Epithelial cell of esophagus (primary cell): ENCODE measurements at regions not wholly inside any gene's neighbourhood (a gene's known extent, or its start where the extent isn't known, plus 50 kb on each side); places are given as distances from the start of the nearest gene placed in this dataset.

ENCODE experiments used
- DNase-seq: peaks from one replicate; pipeline ENCODE4 v3.0.0; 2010; ENCODE audit warnings: low read depth
- H3K4me3 ChIP-seq: 2 replicates; pipeline ENCODE4 v1.5.1; 2011; ENCODE audit warnings: mild to moderate bottlenecking, low read length, control low read depth
- TF ChIP-seq, protein P1 (sequence below): IDR thresholded peaks from 2 replicates; pipeline ENCODE4 v1.5.1; 2011; ENCODE audit warnings: low read depth, mild to moderate bottlenecking, low read length, control low read depth, inconsistent platforms; ENCODE audit not compliant: insufficient read depth; ENCODE audit errors: missing control alignments

- TF ChIP-seq, protein P1, sequence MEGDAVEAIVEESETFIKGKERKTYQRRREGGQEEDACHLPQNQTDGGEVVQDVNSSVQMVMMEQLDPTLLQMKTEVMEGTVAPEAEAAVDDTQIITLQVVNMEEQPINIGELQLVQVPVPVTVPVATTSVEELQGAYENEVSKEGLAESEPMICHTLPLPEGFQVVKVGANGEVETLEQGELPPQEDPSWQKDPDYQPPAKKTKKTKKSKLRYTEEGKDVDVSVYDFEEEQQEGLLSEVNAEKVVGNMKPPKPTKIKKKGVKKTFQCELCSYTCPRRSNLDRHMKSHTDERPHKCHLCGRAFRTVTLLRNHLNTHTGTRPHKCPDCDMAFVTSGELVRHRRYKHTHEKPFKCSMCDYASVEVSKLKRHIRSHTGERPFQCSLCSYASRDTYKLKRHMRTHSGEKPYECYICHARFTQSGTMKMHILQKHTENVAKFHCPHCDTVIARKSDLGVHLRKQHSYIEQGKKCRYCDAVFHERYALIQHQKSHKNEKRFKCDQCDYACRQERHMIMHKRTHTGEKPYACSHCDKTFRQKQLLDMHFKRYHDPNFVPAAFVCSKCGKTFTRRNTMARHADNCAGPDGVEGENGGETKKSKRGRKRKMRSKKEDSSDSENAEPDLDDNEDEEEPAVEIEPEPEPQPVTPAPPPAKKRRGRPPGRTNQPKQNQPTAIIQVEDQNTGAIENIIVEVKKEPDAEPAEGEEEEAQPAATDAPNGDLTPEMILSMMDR = no peak
- H3K4me3 ChIP-seq = no peak overlapping the region
- DNase-seq = no peak
Measured at GRCh38 chr10:117685431-117685830, 142.9 kb downstream of the EMX2 start.

DNA sequence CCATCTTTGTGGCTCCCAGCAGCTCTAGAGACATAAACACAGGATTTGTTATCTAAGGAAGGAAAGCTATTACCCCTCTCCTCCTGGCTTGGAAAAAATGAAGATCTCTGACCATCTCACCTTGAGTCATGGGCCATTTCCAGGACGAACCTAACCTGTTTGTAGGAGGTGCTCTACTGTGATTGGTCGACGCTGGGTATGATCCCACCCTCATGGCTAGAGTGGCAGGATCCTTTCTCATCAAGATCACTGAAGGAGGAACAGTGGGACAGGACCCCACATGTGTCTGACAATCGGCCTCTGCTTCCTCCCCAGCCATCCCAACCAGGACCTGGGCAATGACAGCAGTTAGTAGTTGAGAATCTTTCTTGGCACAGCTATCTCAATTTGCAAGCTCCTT is 144.1 kb downstream of the EMX2 start:
- H3K4me3 ChIP-seq = no peak overlapping the region
- TF ChIP-seq, protein P1 = no peak
- DNase-seq = no peak

DNA sequence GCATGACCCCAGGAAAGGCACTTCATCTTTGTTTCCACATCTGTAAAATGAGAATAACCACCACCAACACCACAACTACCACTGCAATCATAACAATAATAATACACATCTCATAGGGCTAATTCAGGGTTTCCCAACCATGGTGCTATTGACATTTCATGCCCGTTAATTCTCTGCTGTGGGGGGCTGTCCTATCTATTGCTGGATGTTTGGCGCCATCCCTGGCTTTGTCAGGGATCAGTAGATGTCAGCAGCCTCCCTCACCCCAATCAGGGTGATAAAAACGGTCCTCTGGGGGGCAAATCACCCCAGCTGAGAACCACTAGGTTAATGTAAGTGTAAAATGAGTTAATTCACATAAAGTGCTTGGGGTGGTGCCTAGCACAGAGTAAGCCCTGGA is 145.8 kb downstream of the EMX2 start:
- DNase-seq = no peak
- TF ChIP-seq, protein P1 = no peak
- H3K4me3 ChIP-seq = no peak overlapping the region

DNA sequence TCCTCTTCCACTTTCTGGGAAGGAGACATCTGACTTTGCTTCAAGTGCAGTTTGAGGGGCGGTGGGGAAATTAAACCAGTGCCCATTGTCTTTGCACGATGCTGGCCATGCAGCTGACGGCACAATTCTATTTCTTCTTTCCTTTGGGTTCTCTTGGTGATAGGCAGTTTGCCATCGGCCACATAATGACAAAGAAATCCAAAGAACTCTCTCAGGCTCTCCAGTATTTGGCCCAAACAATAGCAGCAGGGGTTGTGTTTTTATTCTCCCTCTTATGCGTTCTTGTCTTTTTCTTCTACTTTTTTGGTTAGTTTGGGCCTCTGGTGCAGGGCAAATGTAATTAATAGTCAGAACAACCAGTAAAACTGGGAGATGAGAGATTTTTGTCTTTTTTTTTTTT is 147.0 kb downstream of the EMX2 start:
- DNase-seq = no peak
- TF ChIP-seq, protein P1 = no peak
- no peak overlapping the region for H3K4me3 ChIP-seq

DNA sequence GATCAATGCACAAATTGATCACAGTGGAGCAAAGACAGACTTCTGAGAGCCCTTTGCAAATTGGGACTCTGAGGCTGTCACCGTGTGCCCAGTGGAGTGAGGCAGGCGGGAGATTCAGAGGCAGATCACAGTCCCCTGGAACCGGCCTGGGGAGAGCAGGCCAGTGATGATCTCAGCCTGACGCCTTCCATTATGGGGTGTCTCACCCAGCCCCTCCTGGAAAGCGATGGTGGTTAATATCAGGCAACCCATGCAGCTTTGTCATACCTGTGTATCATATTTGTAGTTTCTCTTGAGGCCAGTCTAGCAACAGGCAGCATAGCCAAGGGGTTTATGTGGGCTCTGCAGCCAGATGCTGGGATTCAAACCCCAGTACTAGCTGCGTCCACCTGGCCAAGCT is 147.8 kb downstream of the EMX2 start:
- DNase-seq = no peak
- TF ChIP-seq, protein P1 = no peak
- no peak overlapping the region for H3K4me3 ChIP-seq

- DNase-seq = no peak
- no peak overlapping the region for H3K4me3 ChIP-seq
- TF ChIP-seq, protein P1 = no peak
Measured at GRCh38 chr10:117694190-117694589, 151.6 kb downstream of the EMX2 start.

DNA sequence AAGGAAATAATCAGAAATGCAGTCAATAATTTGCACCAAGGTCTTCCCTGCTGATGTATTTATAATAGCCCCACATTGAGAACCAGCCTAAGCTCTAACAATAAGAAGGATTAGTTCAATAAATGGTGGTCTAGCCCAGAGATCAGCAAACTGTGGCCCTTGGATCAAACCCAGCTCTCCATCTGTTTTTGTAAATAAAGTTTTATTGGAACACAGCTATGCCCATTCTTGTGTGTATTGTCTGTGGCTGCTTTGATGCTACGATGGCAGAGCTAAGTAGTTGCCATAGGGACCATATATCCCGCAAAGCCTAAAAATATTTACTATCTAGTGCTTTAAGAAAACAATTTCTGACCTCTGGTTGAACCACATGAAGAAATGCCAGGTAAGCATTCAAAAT is 154.9 kb downstream of the EMX2 start:
- no peak overlapping the region for H3K4me3 ChIP-seq
- DNase-seq = no peak
- TF ChIP-seq, protein P1 = no peak
